ENCODE measurements at regions not wholly inside any gene's neighbourhood (a gene's known extent, or its start where the extent isn't known, plus 50 kb on each side); places are given as distances from the start of the nearest gene placed in this dataset.

GRCh38 chr5:37940931-37941623 lies 101.2 kb upstream of the GDNF start:
- H3K79me2 ChIP-seq, result no peaks in the 10 kb centered on the region
- no peak overlapping the region for H2AFZ ChIP-seq
- no peaks in the 10 kb centered on the region for H3K9me3 ChIP-seq (ENCODE audit: control insufficient read depth, low read length)
- H3K4me1 ChIP-seq, result no peaks in the 10 kb centered on the region
- H3K4me3 ChIP-seq (ENCODE audit: low read depth, low read length), result no peak overlapping the region
- no peaks in the 10 kb centered on the region for H3K27me3 ChIP-seq (ENCODE audit: control insufficient read depth, insufficient read depth, low read length)
- no peak for TF ChIP-seq CTCF (IDR thresholded peaks at IDR 0.05)
- H3K4me2 ChIP-seq (ENCODE audit: low read length), result no peak overlapping the region
- no peaks in the 10 kb centered on the region for H3K36me3 ChIP-seq (ENCODE audit: control insufficient read depth, insufficient read depth, low read length)
- H3K27ac ChIP-seq, result no peak overlapping the region
- no peak overlapping the region for H3K9ac ChIP-seq

GRCh38 chr5:37938861-37939260 lies 99.0 kb upstream of the GDNF start:
- Histone ChIP-seq H3K27me3 (ENCODE audit: control insufficient read depth, insufficient read depth, low read length) (no peaks in the 10 kb centered on the region), H3K9ac (no peak overlapping the region), H3K4me3 (ENCODE audit: low read depth, low read length) (no peak overlapping the region), H3K9me3 (ENCODE audit: control insufficient read depth, low read length) (no peaks in the 10 kb centered on the region), H3K36me3 (ENCODE audit: control insufficient read depth, insufficient read depth, low read length) (no peaks in the 10 kb centered on the region), H3K27ac (no peak overlapping the region), H3K79me2 (no peaks in the 10 kb centered on the region), H3K4me2 (ENCODE audit: low read length) (no peak overlapping the region), H3K4me1 (no peaks in the 10 kb centered on the region), H2AFZ (no peak overlapping the region)
- TF ChIP-seq CTCF (IDR thresholded peaks at IDR 0.05), result no peak

DNA sequence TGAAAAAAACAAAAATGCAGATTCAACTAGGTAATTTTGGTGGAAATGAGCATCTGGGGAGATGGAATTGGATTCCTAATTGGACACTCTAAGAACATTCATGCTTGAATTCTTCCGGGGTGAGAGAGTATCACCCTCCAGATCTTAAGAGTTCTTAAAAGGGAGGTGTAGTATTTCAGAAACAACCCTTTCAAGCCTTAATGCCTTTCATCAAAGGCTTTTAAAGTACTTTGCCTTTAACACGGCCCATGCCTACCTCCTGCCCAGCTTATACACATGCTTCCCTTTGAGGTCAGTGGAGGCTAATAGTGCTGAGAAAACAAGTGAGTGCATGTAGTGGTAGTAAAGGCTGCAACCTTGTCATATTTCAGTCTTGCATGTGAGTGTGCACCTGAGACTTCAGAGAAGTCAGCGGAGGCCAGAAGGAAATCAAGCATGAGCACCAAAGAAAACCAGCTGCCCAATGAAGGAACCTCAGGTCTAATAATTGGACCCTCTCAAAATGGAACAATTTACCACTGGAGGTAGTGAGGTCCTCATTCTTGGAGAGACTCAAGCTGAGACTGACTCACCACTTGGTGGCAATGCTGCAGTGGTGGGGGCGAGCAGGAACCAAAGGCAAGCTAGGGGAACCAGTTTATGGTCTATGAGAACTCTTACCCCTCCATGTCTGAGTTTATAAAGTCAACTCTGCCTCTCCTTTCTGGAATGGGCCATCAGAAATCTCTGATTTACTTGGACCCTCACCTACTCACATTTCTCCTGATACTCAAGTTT lies 98.4 kb upstream of the GDNF start:
- H3K4me3 ChIP-seq (ENCODE audit: low read depth, low read length), result no peak overlapping the region
- H3K79me2 ChIP-seq, result no peaks in the 10 kb centered on the region
- H2AFZ ChIP-seq, result no peak overlapping the region
- no peak for TF ChIP-seq CTCF (IDR thresholded peaks at IDR 0.05)
- H3K27me3 ChIP-seq (ENCODE audit: control insufficient read depth, insufficient read depth, low read length), result no peaks in the 10 kb centered on the region
- H3K9ac ChIP-seq, result no peak overlapping the region
- no peak overlapping the region for H3K4me2 ChIP-seq (ENCODE audit: low read length)
- no peaks in the 10 kb centered on the region for H3K4me1 ChIP-seq
- H3K27ac ChIP-seq, result no peak overlapping the region
- no peaks in the 10 kb centered on the region for H3K9me3 ChIP-seq (ENCODE audit: control insufficient read depth, low read length)
- no peaks in the 10 kb centered on the region for H3K36me3 ChIP-seq (ENCODE audit: control insufficient read depth, insufficient read depth, low read length)

DNA sequence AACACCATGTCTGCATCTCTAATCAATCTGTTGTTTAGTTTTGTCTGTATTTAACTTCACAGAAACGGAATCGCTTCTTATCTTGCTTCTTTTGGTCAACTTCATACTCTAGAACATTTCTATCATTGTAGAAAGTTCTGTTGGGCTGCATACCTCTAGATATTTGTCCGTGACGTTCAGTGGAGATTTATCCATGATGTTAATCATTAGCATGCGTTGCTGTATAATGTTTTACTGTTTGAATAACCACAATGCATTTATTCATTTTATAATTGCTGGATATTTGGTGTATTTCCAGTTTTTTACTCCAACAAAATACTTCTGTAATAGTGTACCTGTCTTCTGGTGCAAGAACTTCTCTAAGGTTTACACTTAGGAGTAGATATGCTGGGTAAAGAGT lies 96.2 kb upstream of the GDNF start:
- no peak for TF ChIP-seq CTCF (IDR thresholded peaks at IDR 0.05)
- H3K4me3 ChIP-seq (ENCODE audit: low read depth, low read length), result no peak overlapping the region
- no peaks in the 10 kb centered on the region for H3K9me3 ChIP-seq (ENCODE audit: control insufficient read depth, low read length)
- no peak overlapping the region for H3K9ac ChIP-seq
- H3K36me3 ChIP-seq (ENCODE audit: control insufficient read depth, insufficient read depth, low read length), result no peaks in the 10 kb centered on the region
- H3K27ac ChIP-seq, result no peak overlapping the region
- no peaks in the 10 kb centered on the region for H3K27me3 ChIP-seq (ENCODE audit: control insufficient read depth, insufficient read depth, low read length)
- no peaks in the 10 kb centered on the region for H3K79me2 ChIP-seq
- no peak overlapping the region for H3K4me2 ChIP-seq (ENCODE audit: low read length)
- H2AFZ ChIP-seq, result no peak overlapping the region
- no peaks in the 10 kb centered on the region for H3K4me1 ChIP-seq
